ENCODE measurements at regions not wholly inside any gene's neighbourhood (a gene's known extent, or its start where the extent isn't known, plus 50 kb on each side); places are given as distances from the start of the nearest gene placed in this dataset.
"Not testable (repeated sequence)": the region's sequence is repeated elsewhere in the genome, so short reads cannot be mapped to it uniquely, and the experiment has no call there.

GRCh38 chr6:137933696-137934095, 66.6 kb downstream of the TNFAIP3 start:
- Mint-ChIP-seq H3K4me3 (no peak overlapping the region), H3K27me3 (ENCODE audit: low read depth) (no peaks in the 10 kb centered on the region), H3K36me3 (ENCODE audit: insufficient read depth in 2 of 2) (peaks cover 10 to 28% of the 10 kb centered on the region in 2 donors), H3K4me1 (ENCODE audit: low read depth) (peaks cover 50% of the 10 kb centered on the region), H3K9me3 (peaks cover 8 to 14% of the 10 kb centered on the region in 2 donors), H3K27ac (peak overlapping the region; percentile 50)
- ATAC-seq (replicated peaks in 1 of 2): peak in 1 of 2 donors; percentile 25
- DNase-seq: no peak

- Mint-ChIP-seq H3K4me1 (ENCODE audit: low read depth) (peaks cover 59% of the 10 kb centered on the region), H3K27ac (no peak overlapping the region), H3K9me3 (peaks cover 11 to 19% of the 10 kb centered on the region in 2 donors), H3K27me3 (ENCODE audit: low read depth) (no peaks in the 10 kb centered on the region), H3K36me3 (ENCODE audit: insufficient read depth in 2 of 2) (peaks cover 14 to 39% of the 10 kb centered on the region in 2 donors), H3K4me3 (no peak overlapping the region)
- ATAC-seq (replicated peaks in 1 of 2) (no peak), DNase-seq (no peak)
Observed at GRCh38 chr6:137936798-137937197, 69.7 kb downstream of the TNFAIP3 start.

GRCh38 chr6:137937834-137938233, 70.8 kb downstream of the TNFAIP3 start:
- H3K4me1 Mint-ChIP-seq (ENCODE audit: low read depth): peaks cover 61% of the 10 kb centered on the region
- no peaks in the 10 kb centered on the region for H3K27me3 Mint-ChIP-seq (ENCODE audit: low read depth)
- H3K4me3 Mint-ChIP-seq: no peak overlapping the region
- H3K9me3 Mint-ChIP-seq: peaks cover 11 to 19% of the 10 kb centered on the region in 2 donors
- no peak overlapping the region for H3K27ac Mint-ChIP-seq
- ATAC-seq (replicated peaks in 1 of 2) (no peak), DNase-seq (no peak)
- peaks cover 14 to 39% of the 10 kb centered on the region in 2 donors for H3K36me3 Mint-ChIP-seq (ENCODE audit: insufficient read depth in 2 of 2)

- no peak for ATAC-seq (replicated peaks in 1 of 2)
- Mint-ChIP-seq H3K9me3 (peaks cover 11 to 19% of the 10 kb centered on the region in 2 donors), H3K27me3 (ENCODE audit: low read depth) (no peaks in the 10 kb centered on the region), H3K27ac (peak overlapping the region; percentile 90), H3K4me3 (peak overlapping the region in 1 of 2 donors; percentile 40), H3K36me3 (ENCODE audit: insufficient read depth in 2 of 2) (peaks cover 14 to 39% of the 10 kb centered on the region in 2 donors), H3K4me1 (ENCODE audit: low read depth) (peaks cover 63% of the 10 kb centered on the region)
- no peak for DNase-seq
Observed at GRCh38 chr6:137938770-137939379, 71.8 kb downstream of the TNFAIP3 start.

- Mint-ChIP-seq H3K27ac (no peak overlapping the region), H3K27me3 (ENCODE audit: low read depth) (no peaks in the 10 kb centered on the region), H3K4me3 (no peak overlapping the region), H3K36me3 (ENCODE audit: insufficient read depth in 2 of 2) (peaks cover 11 to 26% of the 10 kb centered on the region in 2 donors), H3K9me3 (peaks cover 8 to 12% of the 10 kb centered on the region in 2 donors), H3K4me1 (ENCODE audit: low read depth) (peaks cover 82% of the 10 kb centered on the region)
- DNase-seq: no peak
- ATAC-seq (replicated peaks in 1 of 2): no peak
Observed at GRCh38 chr6:137941995-137942394, 74.9 kb downstream of the TNFAIP3 start.

GRCh38 chr6:137942736-137943135, 75.7 kb downstream of the TNFAIP3 start:
- H3K27me3 Mint-ChIP-seq (ENCODE audit: low read depth): no peaks in the 10 kb centered on the region
- peaks cover 9 to 20% of the 10 kb centered on the region in 2 donors for H3K36me3 Mint-ChIP-seq (ENCODE audit: insufficient read depth in 2 of 2)
- peaks cover 81% of the 10 kb centered on the region for H3K4me1 Mint-ChIP-seq (ENCODE audit: low read depth)
- H3K27ac Mint-ChIP-seq: no peak overlapping the region
- peak overlapping the region in 1 of 2 donors; percentile 21 for H3K4me3 Mint-ChIP-seq
- ATAC-seq (replicated peaks in 1 of 2) (no peak), DNase-seq (no peak)
- H3K9me3 Mint-ChIP-seq: peaks cover 8 to 12% of the 10 kb centered on the region in 2 donors

- peak in 1 of 2 donors; percentile 9 for ATAC-seq (replicated peaks in 1 of 2)
- H3K27me3 Mint-ChIP-seq (ENCODE audit: low read depth); H3K27ac Mint-ChIP-seq; H3K9me3 Mint-ChIP-seq; H3K36me3 Mint-ChIP-seq (ENCODE audit: insufficient read depth in 2 of 2); DNase-seq: not testable (repeated sequence)
- H3K4me1 Mint-ChIP-seq (ENCODE audit: low read depth): peaks cover 79% of the 10 kb centered on the region
- peak overlapping the region; percentile 15 to 19 for H3K4me3 Mint-ChIP-seq
Observed at GRCh38 chr6:137944381-137944780, 77.3 kb downstream of the TNFAIP3 start.

- peak overlapping the region; percentile 15 to 19 for H3K4me3 Mint-ChIP-seq
- DNase-seq (peak; percentile 26 to 31), ATAC-seq (replicated peaks in 1 of 2) (peak; percentile 47 to 60)
- peaks cover 79% of the 10 kb centered on the region for H3K4me1 Mint-ChIP-seq (ENCODE audit: low read depth)
- H3K9me3 Mint-ChIP-seq: no peaks in the 10 kb centered on the region
- no peak overlapping the region for H3K27ac Mint-ChIP-seq
- no peaks in the 10 kb centered on the region for H3K27me3 Mint-ChIP-seq (ENCODE audit: low read depth)
- no peaks in the 10 kb centered on the region for H3K36me3 Mint-ChIP-seq (ENCODE audit: insufficient read depth in 2 of 2)
Observed at GRCh38 chr6:137944793-137945498, 77.9 kb downstream of the TNFAIP3 start.

GRCh38 chr6:137949686-137950390, 82.8 kb downstream of the TNFAIP3 start:
- H3K27ac Mint-ChIP-seq: peak overlapping the region; percentile 81
- H3K36me3 Mint-ChIP-seq (ENCODE audit: insufficient read depth in 2 of 2): no peaks in the 10 kb centered on the region
- H3K27me3 Mint-ChIP-seq (ENCODE audit: low read depth): peaks cover 5% of the 10 kb centered on the region
- DNase-seq (no peak), ATAC-seq (replicated peaks in 1 of 2) (peak; percentile 56 to 70)
- peaks cover 43% of the 10 kb centered on the region for H3K4me1 Mint-ChIP-seq (ENCODE audit: low read depth)
- peak overlapping the region; percentile 54 to 68 for H3K4me3 Mint-ChIP-seq
- peaks cover 0 to 2% of the 10 kb centered on the region in 2 donors for H3K9me3 Mint-ChIP-seq

GRCh38 chr6:137950581-137950980, 83.5 kb downstream of the TNFAIP3 start:
- ATAC-seq (replicated peaks in 1 of 2) (no peak), DNase-seq (no peak)
- H3K9me3 Mint-ChIP-seq: peaks cover 0 to 2% of the 10 kb centered on the region in 2 donors
- no peak overlapping the region for H3K4me3 Mint-ChIP-seq
- H3K36me3 Mint-ChIP-seq (ENCODE audit: insufficient read depth in 2 of 2): no peaks in the 10 kb centered on the region
- peaks cover 35% of the 10 kb centered on the region for H3K4me1 Mint-ChIP-seq (ENCODE audit: low read depth)
- peaks cover 5% of the 10 kb centered on the region for H3K27me3 Mint-ChIP-seq (ENCODE audit: low read depth)
- no peak overlapping the region for H3K27ac Mint-ChIP-seq

- Mint-ChIP-seq H3K4me3 (no peak overlapping the region), H3K4me1 (ENCODE audit: low read depth) (peaks cover 32% of the 10 kb centered on the region), H3K27ac (no peak overlapping the region), H3K36me3 (ENCODE audit: insufficient read depth in 2 of 2) (no peaks in the 10 kb centered on the region), H3K27me3 (ENCODE audit: low read depth) (peaks cover 5% of the 10 kb centered on the region), H3K9me3 (peaks cover 0 to 2% of the 10 kb centered on the region in 2 donors)
- ATAC-seq (replicated peaks in 1 of 2) (no peak), DNase-seq (no peak)
Observed at GRCh38 chr6:137951064-137951597, 84.1 kb downstream of the TNFAIP3 start.

GRCh38 chr6:137952247-137952646, 85.2 kb downstream of the TNFAIP3 start:
- no peak overlapping the region for H3K27ac Mint-ChIP-seq
- no peak for DNase-seq
- H3K4me1 Mint-ChIP-seq (ENCODE audit: low read depth): peaks cover 32% of the 10 kb centered on the region
- peaks cover 0 to 2% of the 10 kb centered on the region in 2 donors for H3K9me3 Mint-ChIP-seq
- ATAC-seq (replicated peaks in 1 of 2): no peak
- H3K27me3 Mint-ChIP-seq (ENCODE audit: low read depth): peaks cover 5% of the 10 kb centered on the region
- no peak overlapping the region for H3K4me3 Mint-ChIP-seq
- H3K36me3 Mint-ChIP-seq (ENCODE audit: insufficient read depth in 2 of 2): no peaks in the 10 kb centered on the region

GRCh38 chr6:137953761-137954160, 86.7 kb downstream of the TNFAIP3 start:
- Mint-ChIP-seq H3K27me3 (ENCODE audit: low read depth) (peaks cover 5% of the 10 kb centered on the region), H3K9me3 (peaks cover 0 to 3% of the 10 kb centered on the region in 2 donors), H3K27ac (no peak overlapping the region), H3K4me3 (no peak overlapping the region), H3K36me3 (ENCODE audit: insufficient read depth in 2 of 2) (no peaks in the 10 kb centered on the region), H3K4me1 (ENCODE audit: low read depth) (peaks cover 24% of the 10 kb centered on the region)
- DNase-seq (no peak), ATAC-seq (replicated peaks in 1 of 2) (no peak)

Measured in activated T-cell treated with anti-CD3 and anti-CD28 coated beads, Interleukin-2, amount 50 U/mL, for 72 hours (primary cell).